ENCODE measurements at regions not wholly inside any gene's neighbourhood (a gene's known extent, or its start where the extent isn't known, plus 50 kb on each side); places are given as distances from the start of the nearest gene placed in this dataset.

- no peak for ATAC-seq (replicated peaks)
- Mint-ChIP-seq H3K9me3 (no peaks in the 10 kb centered on the region), H3K27me3 (peaks cover 12 to 53% of the 10 kb centered on the region in 2 donors), H3K36me3 (ENCODE audit: insufficient read depth) (no peaks in the 10 kb centered on the region), H3K27ac (no peak overlapping the region), H3K4me3 (no peak overlapping the region), H3K4me1 (ENCODE audit: low read depth in 2 of 2) (no peaks in the 10 kb centered on the region)
- DNase-seq: no peak
Observed at GRCh38 chr22:22038178-22038880, 55.7 kb upstream of the TOP3B start.

- H3K9me3 Mint-ChIP-seq: no peaks in the 10 kb centered on the region
- H3K27ac Mint-ChIP-seq: no peak overlapping the region
- ATAC-seq (replicated peaks) (no peak), DNase-seq (no peak)
- H3K36me3 Mint-ChIP-seq (ENCODE audit: insufficient read depth): no peaks in the 10 kb centered on the region
- peaks cover 13 to 56% of the 10 kb centered on the region in 2 donors for H3K27me3 Mint-ChIP-seq
- H3K4me1 Mint-ChIP-seq (ENCODE audit: low read depth in 2 of 2): no peaks in the 10 kb centered on the region
- H3K4me3 Mint-ChIP-seq: no peak overlapping the region
Observed at GRCh38 chr22:22037740-22038139, 55.2 kb upstream of the TOP3B start.

GRCh38 chr22:22037229-22037628 lies 54.6 kb upstream of the TOP3B start:
- no peak overlapping the region for H3K4me3 Mint-ChIP-seq
- no peak overlapping the region for H3K27ac Mint-ChIP-seq
- H3K4me1 Mint-ChIP-seq (ENCODE audit: low read depth in 2 of 2): no peaks in the 10 kb centered on the region
- H3K27me3 Mint-ChIP-seq: peaks cover 13 to 61% of the 10 kb centered on the region in 2 donors
- ATAC-seq (replicated peaks) (no peak), DNase-seq (no peak)
- no peaks in the 10 kb centered on the region for H3K36me3 Mint-ChIP-seq (ENCODE audit: insufficient read depth)
- H3K9me3 Mint-ChIP-seq: no peaks in the 10 kb centered on the region

GRCh38 chr22:22036588-22036987 lies 54.0 kb upstream of the TOP3B start:
- Mint-ChIP-seq H3K4me1 (ENCODE audit: low read depth in 2 of 2) (no peaks in the 10 kb centered on the region), H3K27ac (no peak overlapping the region), H3K27me3 (peaks cover 13 to 64% of the 10 kb centered on the region in 2 donors), H3K9me3 (no peaks in the 10 kb centered on the region), H3K36me3 (ENCODE audit: insufficient read depth) (no peaks in the 10 kb centered on the region), H3K4me3 (no peak overlapping the region)
- DNase-seq (no peak), ATAC-seq (replicated peaks) (no peak)

- peaks cover 13 to 70% of the 10 kb centered on the region in 2 donors for H3K27me3 Mint-ChIP-seq
- no peak for ATAC-seq (replicated peaks)
- H3K9me3 Mint-ChIP-seq: no peaks in the 10 kb centered on the region
- no peak for DNase-seq
- H3K4me1 Mint-ChIP-seq (ENCODE audit: low read depth in 2 of 2): no peaks in the 10 kb centered on the region
- no peak overlapping the region for H3K4me3 Mint-ChIP-seq
- H3K36me3 Mint-ChIP-seq (ENCODE audit: insufficient read depth): no peaks in the 10 kb centered on the region
- H3K27ac Mint-ChIP-seq: no peak overlapping the region
Observed at GRCh38 chr22:22035771-22036314, 53.3 kb upstream of the TOP3B start.

GRCh38 chr22:22035203-22035602 lies 52.6 kb upstream of the TOP3B start:
- ATAC-seq (replicated peaks): no peak
- Mint-ChIP-seq H3K9me3 (no peaks in the 10 kb centered on the region), H3K27ac (no peak overlapping the region), H3K27me3 (peaks cover 13 to 69% of the 10 kb centered on the region in 2 donors), H3K36me3 (ENCODE audit: insufficient read depth) (no peaks in the 10 kb centered on the region), H3K4me1 (ENCODE audit: low read depth in 2 of 2) (no peaks in the 10 kb centered on the region), H3K4me3 (no peak overlapping the region)
- no peak for DNase-seq

GRCh38 chr22:22034469-22035132 lies 52.0 kb upstream of the TOP3B start:
- Mint-ChIP-seq H3K27ac (no peak overlapping the region), H3K4me1 (ENCODE audit: low read depth in 2 of 2) (no peaks in the 10 kb centered on the region), H3K36me3 (ENCODE audit: insufficient read depth) (no peaks in the 10 kb centered on the region), H3K27me3 (peaks cover 13 to 63% of the 10 kb centered on the region in 2 donors), H3K9me3 (no peaks in the 10 kb centered on the region), H3K4me3 (no peak overlapping the region)
- no peak for DNase-seq
- ATAC-seq (replicated peaks): no peak

- no peaks in the 10 kb centered on the region for H3K9me3 Mint-ChIP-seq
- H3K36me3 Mint-ChIP-seq (ENCODE audit: insufficient read depth): no peaks in the 10 kb centered on the region
- H3K27me3 Mint-ChIP-seq: peaks cover 7 to 57% of the 10 kb centered on the region in 2 donors
- no peak for ATAC-seq (replicated peaks)
- H3K4me1 Mint-ChIP-seq (ENCODE audit: low read depth in 2 of 2): no peaks in the 10 kb centered on the region
- H3K4me3 Mint-ChIP-seq: no peak overlapping the region
- no peak for DNase-seq
- H3K27ac Mint-ChIP-seq: peak overlapping the region in 1 of 2 donors; percentile 17
Observed at GRCh38 chr22:22033803-22034468, 51.3 kb upstream of the TOP3B start.

GRCh38 chr22:22032906-22033802 lies 50.6 kb upstream of the TOP3B start:
- no peak overlapping the region for H3K4me3 Mint-ChIP-seq
- H3K36me3 Mint-ChIP-seq (ENCODE audit: insufficient read depth): no peaks in the 10 kb centered on the region
- H3K4me1 Mint-ChIP-seq (ENCODE audit: low read depth in 2 of 2): no peaks in the 10 kb centered on the region
- no peaks in the 10 kb centered on the region for H3K9me3 Mint-ChIP-seq
- H3K27me3 Mint-ChIP-seq: peaks cover 7 to 53% of the 10 kb centered on the region in 2 donors
- H3K27ac Mint-ChIP-seq: peak overlapping the region in 1 of 2 donors; percentile 17
- no peak for DNase-seq
- no peak for ATAC-seq (replicated peaks)

GRCh38 chr22:22032099-22032905 lies 49.7 kb upstream of the TOP3B start:
- Mint-ChIP-seq H3K9me3 (no peaks in the 10 kb centered on the region), H3K27me3 (peaks cover 7 to 53% of the 10 kb centered on the region in 2 donors), H3K4me3 (no peak overlapping the region), H3K27ac (no peak overlapping the region), H3K4me1 (ENCODE audit: low read depth in 2 of 2) (no peaks in the 10 kb centered on the region), H3K36me3 (ENCODE audit: insufficient read depth) (no peaks in the 10 kb centered on the region)
- ATAC-seq (replicated peaks) (no peak), DNase-seq (no peak)

All from effector memory CD8-positive, alpha-beta T cell (primary cell).